ENCODE measurements at regions not wholly inside any gene's neighbourhood (a gene's known extent, or its start where the extent isn't known, plus 50 kb on each side); places are given as distances from the start of the nearest gene placed in this dataset.

- Histone ChIP-seq H3K9me3 (replicated peaks; ENCODE audit: control insufficient read depth, insufficient read depth, low read length) (no peaks in the 10 kb centered on the region), H4K20me1 (replicated peaks; ENCODE audit: control insufficient read depth, extremely low read depth, insufficient read depth, low read length) (no peaks in the 10 kb centered on the region), H3K9ac (replicated peaks; ENCODE audit: extremely low read depth, insufficient read depth, low read length) (no peak overlapping the region), H3K4me2 (ENCODE audit: insufficient read depth, low read length) (no peak overlapping the region), H3K4me3 (replicated peaks in 1 of 3; ENCODE audit: insufficient read depth in 1 of 3, low read depth in 1 of 3, low read length in 3 of 3) (no peak overlapping the region), H2AFZ (ENCODE audit: low read depth, low read length) (no peak overlapping the region), H3K27me3 (ENCODE audit: control insufficient read depth in 2 of 2, insufficient read depth in 2 of 2, low read length in 2 of 2) (no peaks in the 10 kb centered on the region), H3K79me2 (ENCODE audit: control insufficient read depth, insufficient read depth, low read length) (no peaks in the 10 kb centered on the region), H3K36me3 (ENCODE audit: control insufficient read depth in 2 of 2, extremely low read depth in 1 of 2, insufficient read depth in 2 of 2, low read length in 2 of 2) (no peaks in the 10 kb centered on the region), H3K4me1 (ENCODE audit: control insufficient read depth, extremely low read depth, insufficient read depth, low read length) (no peaks in the 10 kb centered on the region), H3K9me1 (replicated peaks; ENCODE audit: control insufficient read depth, extremely low read depth, insufficient read depth, low read length) (no peaks in the 10 kb centered on the region), H3K27ac (ENCODE audit: insufficient read depth, low read depth, low read length) (no peak overlapping the region)
- no peak for TF ChIP-seq GATA2 (IDR thresholded peaks at IDR 0.05; ENCODE audit: insufficient read depth, insufficient read length, low read depth, low read length)
- TF ChIP-seq CTCF (IDR thresholded peaks at IDR 0.05; ENCODE audit: extremely low read depth in 1 of 2, insufficient read depth in 1 of 2, low read depth in 1 of 2, low read length in 2 of 2) = no peak
- TF ChIP-seq EZH2 (IDR thresholded peaks at IDR 0.05; ENCODE audit: borderline replicate concordance, low read depth, low read length, severe bottlenecking) = no peak
- TF ChIP-seq JUN (IDR thresholded peaks at IDR 0.05; ENCODE audit: borderline replicate concordance, insufficient read depth, insufficient read length, low read depth) = no peak
- no peak for TF ChIP-seq MAX (IDR thresholded peaks at IDR 0.05; ENCODE audit: insufficient read depth, insufficient read length)
- TF ChIP-seq MYC (IDR thresholded peaks at IDR 0.05; ENCODE audit: low read depth, low read length) = no peak
- TF ChIP-seq POLR2AphosphoS5 (IDR thresholded peaks at IDR 0.05; ENCODE audit: insufficient read depth, low read depth, low read length) = no peak
- no peak for TF ChIP-seq POLR2A (IDR thresholded peaks at IDR 0.05; ENCODE audit: low read depth, low read length)
- TF ChIP-seq FOS (IDR thresholded peaks at IDR 0.05; ENCODE audit: borderline replicate concordance, insufficient read depth, low read length) = no peak
- FAIRE-seq (no peak), DNase-seq (ENCODE audit: low read depth, low spot score) (no peak)
- CTCF ChIA-PET = no interaction called here
- dilution Hi-C loops (cut with MboI; ENCODE audit: extremely low pct_ligation_motif_present, low sequenced_read_pairs) (no loop called here), intact Hi-C loops (cut with micrococcal nuclease) (no loop called here)
- POLR2A ChIA-PET = no interaction called here
- BruUV-seq (replicated peaks) = no TSS peak
Observed at GRCh38 chr17:79548116-79548515, 62.7 kb downstream of the RBFOX3 start.
